OCI-LY7 (cell line): ENCODE measurements at regions not wholly inside any gene's neighbourhood (a gene's known extent, or its start where the extent isn't known, plus 50 kb on each side); places are given as distances from the start of the nearest gene placed in this dataset.

Experiments
- BruUV-seq: library from RNA; stranded (reverse); fragments of 400-500 nt; replicated peaks from 2 replicates; lab custom pipeline; 2021; lab: Mats Ljungman, UMichigan
- CTCF ChIA-PET: fragments of 300-600 bp; sonication (Branson Sonifier 250); formaldehyde crosslinking; loops from one replicate; lab custom pipeline; 2022; ENCODE audit warnings: antibody characterized with exemption; ENCODE audit not compliant: unreplicated experiment; lab: Charles Lee
- POLR2A ChIA-PET: fragments of 300-600 bp; sonication (Branson Sonifier 250); formaldehyde crosslinking; loops from one replicate; lab custom pipeline; 2022; ENCODE audit warnings: antibody characterized with exemption; lab: Charles Lee
- DNase-seq: peaks from one replicate; pipeline ENCODE4 v3.0.0-alpha.2; 2015; ENCODE audit warnings: low spot score
- H2AFZ ChIP-seq: fragments of 200-600 bp; sonication (generic), shearing (Covaris generic); 2 replicates; pipeline ENCODE4 v1.6.1; 2014; ENCODE audit warnings: mild to moderate bottlenecking, antibody characterized with exemption, low read length, moderate library complexity
- H3K27ac ChIP-seq: fragments of 200-600 bp; sonication (generic); 2 replicates; pipeline ENCODE4 v1.5.1; 2014; ENCODE audit warnings: mixed run types, low read depth, mild to moderate bottlenecking, moderate library complexity, low read length, inconsistent platforms; ENCODE audit not compliant: poor library complexity, severe bottlenecking
- H3K36me3 ChIP-seq: fragments of 200-600 bp; sonication (generic); 2 replicates; pipeline ENCODE4 v1.6.1; 2014; ENCODE audit warnings: mild to moderate bottlenecking, antibody characterized with exemption, low read length, moderate library complexity, mixed read lengths; ENCODE audit not compliant: insufficient read depth
- H3K4me1 ChIP-seq: fragments of 200-600 bp; sonication (generic); 2 replicates; pipeline ENCODE4 v1.5.1; 2014; ENCODE audit warnings: mild to moderate bottlenecking, low read length; ENCODE audit not compliant: insufficient read depth, poor library complexity, severe bottlenecking
- H3K4me2 ChIP-seq: fragments of 200-600 bp; sonication (generic); 2 replicates; pipeline ENCODE4 v1.6.1; 2014; ENCODE audit warnings: mild to moderate bottlenecking, low read length
- H3K4me3 ChIP-seq: fragments of 200-600 bp; sonication (generic); 2 replicates; pipeline ENCODE4 v1.5.1; 2014; ENCODE audit warnings: mild to moderate bottlenecking, low read depth, low read length; ENCODE audit not compliant: poor library complexity, severe bottlenecking
- H3K79me2 ChIP-seq: fragments of 200-600 bp; sonication (generic); 2 replicates; pipeline ENCODE4 v1.6.1; 2016; ENCODE audit warnings: low read depth, mild to moderate bottlenecking, low read length, moderate library complexity, mixed read lengths; ENCODE audit not compliant: insufficient read depth
- H3K9me2 ChIP-seq: fragments of 200-600 bp; sonication (generic); 2 replicates; pipeline ENCODE4 v1.6.1; 2016; ENCODE audit warnings: mild to moderate bottlenecking, low read length, mixed read lengths; ENCODE audit not compliant: insufficient read depth
- H3K9me3 ChIP-seq: fragments of 200-600 bp; sonication (generic); 2 replicates; pipeline ENCODE4 v1.6.1; 2014; ENCODE audit warnings: mild to moderate bottlenecking, mixed run types, low read length, mixed read lengths
- H4K20me1 ChIP-seq: fragments of 200-600 bp; sonication (generic); 2 replicates; pipeline ENCODE4 v1.6.1; 2014; ENCODE audit warnings: mild to moderate bottlenecking, antibody characterized with exemption, low read length, moderate library complexity, mixed read lengths; ENCODE audit not compliant: insufficient read depth
- EZH2phosphoT487 ChIP-seq: fragments of 200-600 bp; sonication (generic); IDR thresholded peaks from 2 replicates; pipeline ENCODE4 v1.6.1; 2018; ENCODE audit warnings: low read depth, borderline replicate concordance, mild to moderate bottlenecking, mixed run types, antibody characterized with exemption, low read length, moderate library complexity, mixed read lengths
- intact Hi-C: fragments of 100-400 bp; cut with micrococcal nuclease; formaldehyde crosslinking; loops from one replicate; pipeline ENCODE4 v1.10.0; 2022; ENCODE audit not compliant: unreplicated experiment
- TF ChIP-seq, protein P1 (sequence below): fragments of 200-600 bp; sonication (generic); conservative IDR thresholded peaks from 2 replicates; pipeline ENCODE4 v1.5.1; 2014; ENCODE audit warnings: mild to moderate bottlenecking, antibody characterized with exemption, low read length, moderate library complexity, mixed read lengths

- Histone ChIP-seq H3K9me2 (no peaks in the 10 kb centered on the region), H3K79me2 (no peaks in the 10 kb centered on the region), H4K20me1 (no peaks in the 10 kb centered on the region), H3K9me3 (no peaks in the 10 kb centered on the region), H3K27ac (no peak overlapping the region), H3K4me3 (no peak overlapping the region), H2AFZ (no peak overlapping the region), H3K4me1 (no peaks in the 10 kb centered on the region), H3K36me3 (no peaks in the 10 kb centered on the region), H3K4me2 (no peak overlapping the region)
- no TSS peak for BruUV-seq
- POLR2A ChIA-PET: interaction anchor here (0.5 kb wide), 1 partner anchor 1235 kb away, joined by 3 read pairs; no protein-coding TSS in a partner anchor
- TF ChIP-seq EZH2phosphoT487: no peak
- TF ChIP-seq, protein P1, sequence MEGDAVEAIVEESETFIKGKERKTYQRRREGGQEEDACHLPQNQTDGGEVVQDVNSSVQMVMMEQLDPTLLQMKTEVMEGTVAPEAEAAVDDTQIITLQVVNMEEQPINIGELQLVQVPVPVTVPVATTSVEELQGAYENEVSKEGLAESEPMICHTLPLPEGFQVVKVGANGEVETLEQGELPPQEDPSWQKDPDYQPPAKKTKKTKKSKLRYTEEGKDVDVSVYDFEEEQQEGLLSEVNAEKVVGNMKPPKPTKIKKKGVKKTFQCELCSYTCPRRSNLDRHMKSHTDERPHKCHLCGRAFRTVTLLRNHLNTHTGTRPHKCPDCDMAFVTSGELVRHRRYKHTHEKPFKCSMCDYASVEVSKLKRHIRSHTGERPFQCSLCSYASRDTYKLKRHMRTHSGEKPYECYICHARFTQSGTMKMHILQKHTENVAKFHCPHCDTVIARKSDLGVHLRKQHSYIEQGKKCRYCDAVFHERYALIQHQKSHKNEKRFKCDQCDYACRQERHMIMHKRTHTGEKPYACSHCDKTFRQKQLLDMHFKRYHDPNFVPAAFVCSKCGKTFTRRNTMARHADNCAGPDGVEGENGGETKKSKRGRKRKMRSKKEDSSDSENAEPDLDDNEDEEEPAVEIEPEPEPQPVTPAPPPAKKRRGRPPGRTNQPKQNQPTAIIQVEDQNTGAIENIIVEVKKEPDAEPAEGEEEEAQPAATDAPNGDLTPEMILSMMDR: no peak
- CTCF ChIA-PET: no interaction called here
- no peak for DNase-seq
- intact Hi-C loops: no loop called here
Observed at GRCh38 chr5:38789134-38789533, 56.7 kb upstream of the OSMR start.

- DNase-seq: no peak
- no peak overlapping the region for H2AFZ ChIP-seq
- H3K36me3 ChIP-seq: no peaks in the 10 kb centered on the region
- H4K20me1 ChIP-seq: no peaks in the 10 kb centered on the region
- no peaks in the 10 kb centered on the region for H3K79me2 ChIP-seq
- H3K4me1 ChIP-seq: no peaks in the 10 kb centered on the region
- H3K9me2 ChIP-seq: no peaks in the 10 kb centered on the region
- H3K4me2 ChIP-seq: no peak overlapping the region
- no peak for TF ChIP-seq EZH2phosphoT487
- TF ChIP-seq, protein P1: no peak
- ChIA-PET CTCF (no interaction called here), POLR2A (interaction anchor here (0.5 kb wide), 1 partner anchor 1234 kb away, joined by 3 read pairs; no protein-coding TSS in a partner anchor)
- intact Hi-C loops: no loop called here
- H3K9me3 ChIP-seq: no peaks in the 10 kb centered on the region
- no peak overlapping the region for H3K27ac ChIP-seq
- H3K4me3 ChIP-seq: no peak overlapping the region
- BruUV-seq: no TSS peak
Observed at GRCh38 chr5:38789777-38790176, 56.0 kb upstream of the OSMR start.

DNA sequence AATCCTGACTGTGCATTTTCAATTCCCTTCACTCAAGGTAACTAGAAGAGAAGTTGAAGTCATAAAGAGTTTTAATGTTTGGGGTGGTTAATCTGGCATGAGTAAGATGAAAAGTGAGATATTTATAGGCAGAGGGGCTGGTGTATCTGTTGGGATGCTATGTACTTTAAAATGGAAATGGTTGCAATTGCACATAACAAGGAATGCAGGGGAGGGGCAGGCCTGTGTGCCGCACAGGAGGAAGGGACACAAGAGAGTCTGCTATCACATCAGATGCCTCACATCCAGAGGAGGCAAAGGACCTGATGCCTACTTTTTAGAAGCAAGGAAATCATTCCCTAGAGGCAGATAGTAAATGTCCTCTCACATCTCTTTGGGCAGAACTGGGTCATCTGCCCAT, 55.5 kb upstream of the OSMR start:
- Histone ChIP-seq H3K27ac (no peak overlapping the region), H3K9me2 (no peaks in the 10 kb centered on the region), H3K9me3 (no peaks in the 10 kb centered on the region), H3K36me3 (no peaks in the 10 kb centered on the region), H3K79me2 (no peaks in the 10 kb centered on the region), H2AFZ (no peak overlapping the region), H3K4me2 (no peak overlapping the region), H3K4me3 (no peak overlapping the region), H4K20me1 (no peaks in the 10 kb centered on the region), H3K4me1 (no peaks in the 10 kb centered on the region)
- CTCF ChIA-PET: no interaction called here
- POLR2A ChIA-PET: no interaction called here
- no peak for DNase-seq
- intact Hi-C loops: no loop called here
- no TSS peak for BruUV-seq
- TF ChIP-seq, protein P1: no peak
- no peak for TF ChIP-seq EZH2phosphoT487
